Heart left ventricle (tissue), 16 donors: ENCODE measurements at regions not wholly inside any gene's neighbourhood (a gene's known extent, or its start where the extent isn't known, plus 50 kb on each side); places are given as distances from the start of the nearest gene placed in this dataset.

Source experiments
- ATAC-seq, 4 donors: fragments of 200-7000 bp; cut with Tn5 transposase; one replicate each; pipeline ENCODE4 v1.9.1; 2020 to 2022; ENCODE audit warnings: moderate library complexity in 4 of 4, mild to moderate bottlenecking in 3 of 4, moderate number of reproducible peaks in 1 of 4
- DNase-seq, 5 donors: peaks; one replicate each; pipeline ENCODE4 v3.0.0-alpha.2; 2020
- H3K27ac ChIP-seq, 12 donors: fragments of 200-600 bp; sonication (generic) in 4 of 12; one replicate each; pipeline versions ENCODE4 v1.5.0 to v1.8.0; 2016 to 2022; ENCODE audit warnings: mild to moderate bottlenecking in 2 of 12
- H3K27me3 ChIP-seq, 9 donors: fragments of 200-600 bp; sonication (generic) in 2 of 9; one replicate each; pipeline versions ENCODE4 v1.5.1 to v1.8.0; 2016 to 2022; ENCODE audit warnings: mild to moderate bottlenecking in 3 of 9
- H3K36me3 ChIP-seq, 9 donors: fragments of 200-600 bp; sonication (generic) in 2 of 9; one replicate each; pipeline versions ENCODE4 v1.5.0 to v1.8.0; 2018 to 2022; ENCODE audit warnings: mild to moderate bottlenecking in 2 of 9
- H3K4me1 ChIP-seq, 12 donors: fragments of 200-600 bp; sonication (generic) in 4 of 12; one replicate each; pipeline versions ENCODE4 v1.5.0 to v1.8.0; 2016 to 2022; ENCODE audit warnings: mild to moderate bottlenecking in 3 of 12
- H3K4me3 ChIP-seq, 12 donors: fragments of 200-600 bp; sonication (generic) in 4 of 12; one replicate each; pipeline versions ENCODE4 v1.5.0 to v1.8.0; 2017 to 2022; ENCODE audit warnings: mild to moderate bottlenecking in 9 of 12, moderate library complexity in 4 of 12
- H3K9me3 ChIP-seq, 12 donors: fragments of 200-600 bp; sonication (generic) in 4 of 12; one replicate each; pipeline versions ENCODE4 v1.5.0 to v1.8.0; 2016 to 2022; ENCODE audit warnings: mild to moderate bottlenecking in 1 of 12
- POLR2A ChIP-seq, 2 donors: fragments of 450-650 bp; IDR thresholded peaks; one replicate each; pipeline ENCODE4 v1.6.1; 2017; ENCODE audit warnings: antibody characterized with exemption in 2 of 2, mild to moderate bottlenecking in 2 of 2, moderate library complexity in 2 of 2
- WGBS, 4 donors: extraction: QIAGEN DNeasy Blood & Tissue Kit in 2 of 4; methylation state at CpG; one replicate each; pipeline versions ENCODE4 v1.1.5 to v1.1.7; 2013 to 2018; 5-methylcytosine and 5-hydroxymethylcytosine counted together
- intact Hi-C, 10 donors: fragments of 100-400 bp; cut with DNase I; formaldehyde crosslinking; loops; one replicate each; pipeline versions ENCODE4 v1.11.1 to v1.14.2; 2022
- TF ChIP-seq, protein P1 (sequence below), 12 donors: fragments of 200-600 bp; sonication (generic) in 4 of 12; IDR thresholded peaks; one replicate each; pipeline versions ENCODE4 v1.5.0 to v1.8.0; 2018 to 2022; ENCODE audit warnings: antibody characterized with exemption in 12 of 12, mild to moderate bottlenecking in 5 of 12
- donor health status: ischemic (EF 13 %, LVEDD 7.1; RV severe dilation, severe dysfunction).
- donor health status: healthy with polysubstance abuse.
- donor health status: DM: no; HTN: yes; CAD: no.
- donor health status: DM: no; HTN: no; CAD: no.
- donor health status: ischemic (EF 25% LVEDD 6.9; RV normal size, moderate dysfunction).
- donor health status: ischemic (EF 25% LVEDD 5.7; RV mildly dilated, moderate dysfunction).
- donor health status: healthy.
- donor health status: DM: yes; HTN: yes; CAD: no.
- donor health status: ischemic (EF 35%, LVEDD 5.7; RV mildly dilated, moderate dysfunction).
- donor health status: nonischemic (EF 11% LVEDD 7.7; RV severe dilation, severe dysfunction).
- donor health status: DM: yes; HTN: yes; CAD: no.
- donor health status: PGD.
- donor health status: ischemic (EF 29% LVEDD 5.4; RV normal size, mild dysfunction).
- donor health status: nonischemic (EF 23%, LVEDD 6.1; RV moderate dilation, normal function).

DNA sequence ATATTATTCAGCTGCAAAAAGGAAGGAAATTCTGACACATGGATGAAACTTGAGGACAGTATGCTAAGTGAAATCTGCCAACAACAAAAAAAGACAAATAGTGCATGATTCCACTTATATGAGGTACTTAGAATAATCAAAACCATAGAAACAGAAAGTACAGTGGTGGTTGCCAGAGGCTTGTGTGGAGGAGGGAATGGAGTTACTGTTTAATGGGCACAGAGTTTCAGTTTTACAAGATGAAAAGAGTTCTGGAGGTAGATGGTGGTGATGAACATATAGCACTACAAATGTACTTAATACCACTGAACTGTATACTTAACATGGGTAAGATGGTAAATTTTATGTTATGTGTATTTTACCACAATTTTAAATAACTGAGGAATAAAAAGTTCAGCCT lies 212.0 kb upstream of the KLF3 start:
- H3K27ac ChIP-seq, result no peak overlapping the region
- no peaks in the 10 kb centered on the region for H3K27me3 ChIP-seq
- intact Hi-C loops, result no loop called here
- H3K4me3 ChIP-seq, result no peak overlapping the region
- no peaks in the 10 kb centered on the region for H3K36me3 ChIP-seq
- H3K9me3 ChIP-seq, result peaks cover 0 to 6% (median 0%) of the 10 kb centered on the region in 12 donors
- TF ChIP-seq, protein P1, sequence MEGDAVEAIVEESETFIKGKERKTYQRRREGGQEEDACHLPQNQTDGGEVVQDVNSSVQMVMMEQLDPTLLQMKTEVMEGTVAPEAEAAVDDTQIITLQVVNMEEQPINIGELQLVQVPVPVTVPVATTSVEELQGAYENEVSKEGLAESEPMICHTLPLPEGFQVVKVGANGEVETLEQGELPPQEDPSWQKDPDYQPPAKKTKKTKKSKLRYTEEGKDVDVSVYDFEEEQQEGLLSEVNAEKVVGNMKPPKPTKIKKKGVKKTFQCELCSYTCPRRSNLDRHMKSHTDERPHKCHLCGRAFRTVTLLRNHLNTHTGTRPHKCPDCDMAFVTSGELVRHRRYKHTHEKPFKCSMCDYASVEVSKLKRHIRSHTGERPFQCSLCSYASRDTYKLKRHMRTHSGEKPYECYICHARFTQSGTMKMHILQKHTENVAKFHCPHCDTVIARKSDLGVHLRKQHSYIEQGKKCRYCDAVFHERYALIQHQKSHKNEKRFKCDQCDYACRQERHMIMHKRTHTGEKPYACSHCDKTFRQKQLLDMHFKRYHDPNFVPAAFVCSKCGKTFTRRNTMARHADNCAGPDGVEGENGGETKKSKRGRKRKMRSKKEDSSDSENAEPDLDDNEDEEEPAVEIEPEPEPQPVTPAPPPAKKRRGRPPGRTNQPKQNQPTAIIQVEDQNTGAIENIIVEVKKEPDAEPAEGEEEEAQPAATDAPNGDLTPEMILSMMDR (IDR thresholded peaks at IDR 0.05), result no peak
- TF ChIP-seq POLR2A (IDR thresholded peaks at IDR 0.05), result no peak
- no peak for ATAC-seq
- DNase-seq, result no peak
- H3K4me1 ChIP-seq, result peaks cover 0 to 18% (median 0%) of the 10 kb centered on the region in 12 donors

DNA sequence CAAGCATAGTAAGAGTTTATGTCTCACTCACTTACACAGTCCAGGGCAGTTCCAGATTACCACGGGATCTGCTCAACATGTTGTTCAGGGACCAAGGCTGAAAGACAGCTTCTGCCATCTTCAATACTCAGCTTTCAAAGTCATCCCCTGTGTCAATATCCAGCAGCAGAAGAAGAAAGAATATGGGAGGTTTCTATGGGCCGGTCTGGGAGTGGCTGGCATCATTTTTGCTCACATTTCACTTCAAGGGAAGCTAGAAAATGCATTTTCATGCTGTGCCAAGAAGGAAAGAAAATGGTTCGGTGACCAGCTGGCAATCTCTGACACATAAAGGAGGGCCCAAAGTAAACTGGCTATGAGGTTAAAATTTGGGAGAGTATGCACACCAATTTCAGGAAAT lies 211.5 kb upstream of the KLF3 start:
- Histone ChIP-seq H3K9me3 (peaks cover 0 to 6% (median 0%) of the 10 kb centered on the region in 12 donors), H3K4me3 (no peak overlapping the region), H3K36me3 (no peaks in the 10 kb centered on the region), H3K4me1 (peaks cover 0 to 18% (median 0%) of the 10 kb centered on the region in 12 donors), H3K27me3 (no peaks in the 10 kb centered on the region), H3K27ac (no peak overlapping the region)
- TF ChIP-seq, protein P1 (IDR thresholded peaks at IDR 0.05), result no peak
- no peak for TF ChIP-seq POLR2A (IDR thresholded peaks at IDR 0.05)
- no peak for ATAC-seq
- WGBS, 4 donors, result 83 to 90% (median 86%) methylated on average over 3 of the region's 3 CpGs
- intact Hi-C loops, result no loop called here
- no peak for DNase-seq

DNA sequence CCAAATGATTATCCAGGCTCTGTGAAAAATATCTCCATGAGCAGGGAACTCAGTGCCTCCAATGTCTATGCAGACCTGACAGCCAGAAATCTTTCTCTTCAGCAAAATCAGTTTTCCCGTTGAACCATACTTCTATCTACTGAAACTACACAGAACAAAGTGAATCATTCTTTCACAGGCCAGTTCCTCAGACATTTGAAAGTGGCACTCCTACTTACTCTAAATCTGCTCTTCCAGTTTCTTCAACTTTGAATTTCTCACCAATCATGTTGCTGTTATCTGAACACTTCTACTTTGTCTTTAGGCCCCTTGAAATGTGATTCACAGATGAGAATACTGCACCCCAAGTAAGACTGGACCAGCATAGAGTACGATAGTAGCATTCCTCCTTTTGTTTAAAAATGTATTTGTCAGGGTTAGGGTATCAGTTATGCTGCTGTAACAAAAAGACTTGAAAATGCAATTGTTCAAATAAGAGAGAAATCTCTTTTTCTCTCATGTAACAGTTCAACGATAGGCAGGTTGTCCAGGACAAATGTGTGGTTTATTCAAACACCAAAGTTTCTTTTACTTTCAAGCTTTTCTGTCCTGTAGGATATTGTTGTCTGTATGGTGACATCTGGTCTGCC lies 210.6 kb upstream of the KLF3 start:
- Histone ChIP-seq H3K4me3 (no peak overlapping the region), H3K36me3 (no peaks in the 10 kb centered on the region), H3K9me3 (peaks cover 0 to 6% (median 0%) of the 10 kb centered on the region in 12 donors), H3K27ac (no peak overlapping the region), H3K4me1 (peaks cover 0 to 18% (median 0%) of the 10 kb centered on the region in 12 donors), H3K27me3 (no peaks in the 10 kb centered on the region)
- TF ChIP-seq POLR2A (IDR thresholded peaks at IDR 0.05), result no peak
- TF ChIP-seq, protein P1 (IDR thresholded peaks at IDR 0.05), result no peak
- intact Hi-C loops, result no loop called here
- WGBS, 4 donors, result 89 to 93% (median 92%) methylated on average over 3 of the region's 3 CpGs
- ATAC-seq (no peak), DNase-seq (no peak)

DNA sequence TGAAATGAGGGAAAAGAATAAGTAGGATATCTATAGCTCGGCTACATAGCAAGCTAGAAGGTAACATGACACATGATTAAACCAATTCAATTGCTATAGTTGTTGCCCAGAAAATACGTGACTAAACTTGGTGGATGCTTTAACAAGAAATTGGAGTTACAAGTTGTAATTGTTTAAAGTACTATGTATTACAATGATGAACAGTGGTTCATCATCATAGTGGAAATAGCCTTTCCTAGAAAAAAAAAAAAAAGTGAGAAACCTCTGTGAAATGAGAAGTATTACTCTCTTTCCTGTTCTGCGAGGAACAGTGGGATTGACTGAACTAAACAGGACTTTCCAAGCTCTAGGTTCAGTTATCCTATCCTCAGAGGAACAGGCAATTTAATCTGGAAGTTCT lies 209.7 kb upstream of the KLF3 start:
- no peak overlapping the region for H3K4me3 ChIP-seq
- peaks cover 0 to 18% (median 0%) of the 10 kb centered on the region in 12 donors for H3K4me1 ChIP-seq
- WGBS, 4 donors, result 74 to 92% (median 91%) methylated on average over 3 of the region's 3 CpGs
- no peak overlapping the region for H3K27ac ChIP-seq
- peaks cover 0 to 6% (median 0%) of the 10 kb centered on the region in 12 donors for H3K9me3 ChIP-seq
- intact Hi-C loops, result no loop called here
- ATAC-seq, result no peak
- DNase-seq, result no peak
- TF ChIP-seq, protein P1 (IDR thresholded peaks at IDR 0.05), result no peak
- TF ChIP-seq POLR2A (IDR thresholded peaks at IDR 0.05), result no peak
- no peaks in the 10 kb centered on the region for H3K36me3 ChIP-seq
- no peaks in the 10 kb centered on the region for H3K27me3 ChIP-seq
